SK-N-SH (cell line): ENCODE measurements at regions not wholly inside any gene's neighbourhood (a gene's known extent, or its start where the extent isn't known, plus 50 kb on each side); places are given as distances from the start of the nearest gene placed in this dataset.

ENCODE experiments used
- CTCF ChIA-PET: fragments of 300-600, 350-600 bp; formaldehyde crosslinking; extraction: SDS; loops from one replicate; lab custom pipeline; 2021; lab: Yijun Ruan, JAX
- POLR2A ChIA-PET: fragments of 350-600 bp; sonication (Branson Sonifier 250); formaldehyde crosslinking; extraction: SDS; loops from one replicate; lab custom pipeline; 2020; ENCODE audit warnings: antibody characterized with exemption, inconsistent platforms; lab: Yijun Ruan, JAX
- DNase-seq: peaks from one replicate; pipeline ENCODE4 v3.0.0; 2012
- H2AFZ ChIP-seq: fragments of 200-600 bp; sonication (generic); 2 replicates; pipeline ENCODE4 v1.8.1; 2016; ENCODE audit warnings: antibody characterized with exemption, mild to moderate bottlenecking, low read depth
- H3F3A ChIP-seq: fragments of 200-600 bp; sonication (generic); replicated peaks from 2 replicates; pipeline ENCODE3; 2016; ENCODE audit warnings: antibody characterized with exemption, mild to moderate bottlenecking; ENCODE audit not compliant: insufficient read depth
- H3K27ac ChIP-seq, 2 experiments: fragments of 200-500 bp in 1 of 2; fragments of 200-600 bp in 1 of 2; sonication (Bioruptor generic) in 1 of 2; sonication (generic), shearing (Covaris generic) in 1 of 2; 2 replicates each; pipeline versions ENCODE4 v1.5.1 to v1.6.1; 2014 to 2016; ENCODE audit warnings: low read depth in 2 of 2, inconsistent platforms in 1 of 2, low read length in 1 of 2, mild to moderate bottlenecking in 1 of 2, mixed read lengths in 1 of 2
- H3K27me3 ChIP-seq: fragments of 200-600 bp; sonication (generic), shearing (Covaris generic); 2 replicates; pipeline ENCODE4 v1.6.1; 2016; ENCODE audit warnings: mixed run types; ENCODE audit not compliant: insufficient read depth
- H3K36me3 ChIP-seq, 2 experiments: fragments of 200-500 bp in 1 of 2; fragments of 200-600 bp in 1 of 2; sonication (Bioruptor generic) in 1 of 2; sonication (generic) in 1 of 2; replicated peaks in 1 of 2; 2 replicates each; pipeline versions ENCODE3 to v1.5.1; 2014 to 2016; ENCODE audit warnings: low read length in 1 of 2, mild to moderate bottlenecking in 1 of 2; ENCODE audit not compliant: insufficient read depth in 2 of 2, control insufficient read depth in 1 of 2
- H3K4me1 ChIP-seq, 2 experiments: fragments of 200-500 bp in 1 of 2; fragments of 200-600 bp in 1 of 2; sonication (Bioruptor generic) in 1 of 2; sonication (generic), shearing (Covaris generic) in 1 of 2; 2 replicates each; pipeline versions ENCODE4 v1.5.1 to v1.6.1; 2014 to 2016; ENCODE audit warnings: low read depth in 1 of 2, low read length in 1 of 2, mixed run types in 1 of 2; ENCODE audit not compliant: insufficient read depth in 2 of 2, control insufficient read depth in 1 of 2
- H3K4me2 ChIP-seq: fragments of 200-600 bp; sonication (generic), shearing (Covaris generic); 2 replicates; pipeline ENCODE4 v1.6.1; 2017; ENCODE audit warnings: mixed run types
- H3K4me3 ChIP-seq, 2 experiments: fragments of 200-500 bp in 1 of 2; fragments of 200-600 bp in 1 of 2; sonication (Bioruptor generic) in 1 of 2; sonication (generic), shearing (Covaris generic) in 1 of 2; 2 replicates each; pipeline versions ENCODE4 v1.5.1 to v1.8.1; 2014 to 2016; ENCODE audit warnings: low read depth in 2 of 2, inconsistent platforms in 1 of 2, low read length in 1 of 2, mild to moderate bottlenecking in 1 of 2, mixed read lengths in 1 of 2, moderate library complexity in 1 of 2
- H3K79me2 ChIP-seq: fragments of 200-600 bp; sonication (generic); 2 replicates; pipeline ENCODE4 v1.8.1; 2017; ENCODE audit warnings: mild to moderate bottlenecking; ENCODE audit not compliant: insufficient read depth
- H3K9ac ChIP-seq: fragments of 200-600 bp; sonication (generic); 2 replicates; pipeline ENCODE4 v1.6.1; 2017; ENCODE audit warnings: mixed run types
- H3K9me2 ChIP-seq: fragments of 200-600 bp; sonication (generic); 2 replicates; pipeline ENCODE4 v1.6.1; 2017; ENCODE audit warnings: mixed run types
- H3K9me3 ChIP-seq: fragments of 200-600 bp; sonication (generic); 2 replicates; pipeline ENCODE4 v1.6.1; 2017; ENCODE audit warnings: mixed run types, mild to moderate bottlenecking, moderate library complexity
- H4K20me1 ChIP-seq: fragments of 200-600 bp; sonication (generic); 2 replicates; pipeline ENCODE4 v1.6.1; 2017; ENCODE audit warnings: mild to moderate bottlenecking, mixed run types; ENCODE audit not compliant: insufficient read depth
- CHD2 ChIP-seq: fragments of 150-350 bp; IDR thresholded peaks from 2 replicates; pipeline ENCODE4 v1.6.1; 2018; ENCODE audit warnings: low read length; ENCODE audit not compliant: partially characterized antibody
- EP300 ChIP-seq, 2 experiments: IDR thresholded peaks; 2 replicates each; pipeline versions ENCODE4 v1.4.0 to v1.6.1; 2012; ENCODE audit warnings: borderline replicate concordance in 1 of 2, low read depth in 1 of 2, low read length in 1 of 2
- EZH2phosphoT487 ChIP-seq: fragments of 200-600 bp; sonication (generic); IDR thresholded peaks from 2 replicates; pipeline ENCODE4 v1.6.1; 2017; ENCODE audit warnings: low read depth, mixed run types, mild to moderate bottlenecking, antibody characterized with exemption, moderate library complexity, borderline replicate concordance
- FOXM1 ChIP-seq: IDR thresholded peaks from 2 replicates; pipeline ENCODE4 v1.4.0; 2012; ENCODE audit warnings: low read depth, mild to moderate bottlenecking
- GATA2 ChIP-seq: sonication (generic); formaldehyde crosslinking; IDR thresholded peaks from 2 replicates; pipeline ENCODE4 v1.5.0; 2020; ENCODE audit warnings: mild to moderate bottlenecking, missing genetic modification reagents
- JUND ChIP-seq: IDR thresholded peaks from 2 replicates; pipeline ENCODE4 v1.4.0; 2012
- MAX ChIP-seq: IDR thresholded peaks from 2 replicates; pipeline ENCODE4 v1.4.0; 2012; ENCODE audit warnings: low read depth
- MXI1 ChIP-seq: IDR thresholded peaks from 2 replicates; pipeline ENCODE4 v1.6.1; 2012; ENCODE audit warnings: mild to moderate bottlenecking, low read depth, low read length, improper control_type of control experiment
- NFIC ChIP-seq: IDR thresholded peaks from 2 replicates; pipeline ENCODE4 v1.4.0; 2012; ENCODE audit warnings: borderline replicate concordance
- NRF1 ChIP-seq: IDR thresholded peaks from 2 replicates; pipeline ENCODE4 v1.6.1; 2012; ENCODE audit warnings: low read depth, mild to moderate bottlenecking, low read length
- RAD21 ChIP-seq: IDR thresholded peaks from 2 replicates; pipeline ENCODE4 v1.6.1; 2012; ENCODE audit warnings: mild to moderate bottlenecking, low read length
- RCOR1 ChIP-seq: fragments of 150-350 bp; IDR thresholded peaks from 2 replicates; pipeline ENCODE4 v1.6.1; 2017; ENCODE audit warnings: antibody characterized with exemption, low read length
- RFX5 ChIP-seq: IDR thresholded peaks from 2 replicates; pipeline ENCODE4 v1.6.1; 2012; ENCODE audit warnings: mild to moderate bottlenecking, improper control_type of control experiment, low read length
- RXRA ChIP-seq: IDR thresholded peaks from 2 replicates; pipeline ENCODE4 v1.4.0; 2012; ENCODE audit warnings: low read depth, mild to moderate bottlenecking, borderline replicate concordance
- SIN3A ChIP-seq: IDR thresholded peaks from 2 replicates; pipeline ENCODE4 v1.6.1; 2012; ENCODE audit warnings: low read depth, mild to moderate bottlenecking, low read length, moderate library complexity, borderline replicate concordance
- TAF1 ChIP-seq: IDR thresholded peaks from 2 replicates; pipeline ENCODE4 v1.6.1; 2012; ENCODE audit warnings: low read depth, mild to moderate bottlenecking, low read length, moderate library complexity, borderline replicate concordance
- WGBS: methylation state at CpG from one replicate; pipeline ENCODE4 v1.1.6; 2017; ENCODE audit warnings: low lambda C conversion rate; 5-methylcytosine and 5-hydroxymethylcytosine counted together
- TF ChIP-seq, protein P1 (sequence below): IDR thresholded peaks from 2 replicates; pipeline ENCODE4; 2012
- TF ChIP-seq, protein P2 (sequence below): fragments of 200-600 bp; sonication (generic); IDR thresholded peaks from 2 replicates; pipeline ENCODE4 v1.6.1; 2017; ENCODE audit warnings: antibody characterized with exemption, mild to moderate bottlenecking, moderate library complexity
- TF ChIP-seq, protein P3 (sequence below): fragments of 150-350 bp; IDR thresholded peaks from 2 replicates; pipeline ENCODE4 v1.6.1; 2017; ENCODE audit warnings: antibody characterized with exemption, low read length, low read depth, borderline replicate concordance
- TF ChIP-seq, protein P4 (sequence below): IDR thresholded peaks from 2 replicates; pipeline ENCODE4 v1.6.1; 2012; ENCODE audit warnings: mild to moderate bottlenecking, low read depth, low read length, moderate library complexity

GRCh38 chr2:235267251-235267650 is 226.6 kb upstream of the AGAP1 start:
- H3K36me3 ChIP-seq, result no peaks in the 10 kb centered on the region
- H3K9ac ChIP-seq, result no peak overlapping the region
- H3K27ac ChIP-seq, result no peak overlapping the region
- peaks cover 15 to 28% of the 10 kb centered on the region in 2 experiments; a peak in 3 of 4 replicates for H3K4me1 ChIP-seq
- H3K4me3 ChIP-seq, result no peak overlapping the region
- H3K9me2 ChIP-seq, result no peaks in the 10 kb centered on the region
- WGBS, result 86% methylated on average over 3 of the region's 3 CpGs
- no peak overlapping the region for H2AFZ ChIP-seq
- H3K9me3 ChIP-seq, result no peaks in the 10 kb centered on the region
- no peaks in the 10 kb centered on the region for H3K79me2 ChIP-seq
- TF ChIP-seq MAX (no peak), RCOR1 (no peak), RFX5 (no peak), RAD21 (no peak), NFIC (no peak), MXI1 (no peak), EZH2phosphoT487 (no peak), GATA2 (CRISPR knock-in tag) (no peak), JUND (no peak), RXRA (no peak), FOXM1 (no peak), CHD2 (no peak), SIN3A (no peak), NRF1 (no peak), EP300 (IDR thresholded peaks at IDR 0.05; ENCODE audit: borderline replicate concordance in 1 of 2, low read depth in 1 of 2, low read length in 1 of 2) (no peak), TAF1 (no peak)
- TF ChIP-seq, protein P1, sequence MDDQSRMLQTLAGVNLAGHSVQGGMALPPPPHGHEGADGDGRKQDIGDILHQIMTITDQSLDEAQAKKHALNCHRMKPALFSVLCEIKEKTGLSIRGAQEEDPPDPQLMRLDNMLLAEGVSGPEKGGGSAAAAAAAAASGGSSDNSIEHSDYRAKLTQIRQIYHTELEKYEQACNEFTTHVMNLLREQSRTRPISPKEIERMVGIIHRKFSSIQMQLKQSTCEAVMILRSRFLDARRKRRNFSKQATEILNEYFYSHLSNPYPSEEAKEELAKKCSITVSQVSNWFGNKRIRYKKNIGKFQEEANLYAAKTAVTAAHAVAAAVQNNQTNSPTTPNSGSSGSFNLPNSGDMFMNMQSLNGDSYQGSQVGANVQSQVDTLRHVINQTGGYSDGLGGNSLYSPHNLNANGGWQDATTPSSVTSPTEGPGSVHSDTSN, result no peak
- TF ChIP-seq, protein P2, sequence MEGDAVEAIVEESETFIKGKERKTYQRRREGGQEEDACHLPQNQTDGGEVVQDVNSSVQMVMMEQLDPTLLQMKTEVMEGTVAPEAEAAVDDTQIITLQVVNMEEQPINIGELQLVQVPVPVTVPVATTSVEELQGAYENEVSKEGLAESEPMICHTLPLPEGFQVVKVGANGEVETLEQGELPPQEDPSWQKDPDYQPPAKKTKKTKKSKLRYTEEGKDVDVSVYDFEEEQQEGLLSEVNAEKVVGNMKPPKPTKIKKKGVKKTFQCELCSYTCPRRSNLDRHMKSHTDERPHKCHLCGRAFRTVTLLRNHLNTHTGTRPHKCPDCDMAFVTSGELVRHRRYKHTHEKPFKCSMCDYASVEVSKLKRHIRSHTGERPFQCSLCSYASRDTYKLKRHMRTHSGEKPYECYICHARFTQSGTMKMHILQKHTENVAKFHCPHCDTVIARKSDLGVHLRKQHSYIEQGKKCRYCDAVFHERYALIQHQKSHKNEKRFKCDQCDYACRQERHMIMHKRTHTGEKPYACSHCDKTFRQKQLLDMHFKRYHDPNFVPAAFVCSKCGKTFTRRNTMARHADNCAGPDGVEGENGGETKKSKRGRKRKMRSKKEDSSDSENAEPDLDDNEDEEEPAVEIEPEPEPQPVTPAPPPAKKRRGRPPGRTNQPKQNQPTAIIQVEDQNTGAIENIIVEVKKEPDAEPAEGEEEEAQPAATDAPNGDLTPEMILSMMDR, result no peak
- TF ChIP-seq, protein P3, sequence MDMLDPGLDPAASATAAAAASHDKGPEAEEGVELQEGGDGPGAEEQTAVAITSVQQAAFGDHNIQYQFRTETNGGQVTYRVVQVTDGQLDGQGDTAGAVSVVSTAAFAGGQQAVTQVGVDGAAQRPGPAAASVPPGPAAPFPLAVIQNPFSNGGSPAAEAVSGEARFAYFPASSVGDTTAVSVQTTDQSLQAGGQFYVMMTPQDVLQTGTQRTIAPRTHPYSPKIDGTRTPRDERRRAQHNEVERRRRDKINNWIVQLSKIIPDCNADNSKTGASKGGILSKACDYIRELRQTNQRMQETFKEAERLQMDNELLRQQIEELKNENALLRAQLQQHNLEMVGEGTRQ, result no peak
- TF ChIP-seq, protein P4, sequence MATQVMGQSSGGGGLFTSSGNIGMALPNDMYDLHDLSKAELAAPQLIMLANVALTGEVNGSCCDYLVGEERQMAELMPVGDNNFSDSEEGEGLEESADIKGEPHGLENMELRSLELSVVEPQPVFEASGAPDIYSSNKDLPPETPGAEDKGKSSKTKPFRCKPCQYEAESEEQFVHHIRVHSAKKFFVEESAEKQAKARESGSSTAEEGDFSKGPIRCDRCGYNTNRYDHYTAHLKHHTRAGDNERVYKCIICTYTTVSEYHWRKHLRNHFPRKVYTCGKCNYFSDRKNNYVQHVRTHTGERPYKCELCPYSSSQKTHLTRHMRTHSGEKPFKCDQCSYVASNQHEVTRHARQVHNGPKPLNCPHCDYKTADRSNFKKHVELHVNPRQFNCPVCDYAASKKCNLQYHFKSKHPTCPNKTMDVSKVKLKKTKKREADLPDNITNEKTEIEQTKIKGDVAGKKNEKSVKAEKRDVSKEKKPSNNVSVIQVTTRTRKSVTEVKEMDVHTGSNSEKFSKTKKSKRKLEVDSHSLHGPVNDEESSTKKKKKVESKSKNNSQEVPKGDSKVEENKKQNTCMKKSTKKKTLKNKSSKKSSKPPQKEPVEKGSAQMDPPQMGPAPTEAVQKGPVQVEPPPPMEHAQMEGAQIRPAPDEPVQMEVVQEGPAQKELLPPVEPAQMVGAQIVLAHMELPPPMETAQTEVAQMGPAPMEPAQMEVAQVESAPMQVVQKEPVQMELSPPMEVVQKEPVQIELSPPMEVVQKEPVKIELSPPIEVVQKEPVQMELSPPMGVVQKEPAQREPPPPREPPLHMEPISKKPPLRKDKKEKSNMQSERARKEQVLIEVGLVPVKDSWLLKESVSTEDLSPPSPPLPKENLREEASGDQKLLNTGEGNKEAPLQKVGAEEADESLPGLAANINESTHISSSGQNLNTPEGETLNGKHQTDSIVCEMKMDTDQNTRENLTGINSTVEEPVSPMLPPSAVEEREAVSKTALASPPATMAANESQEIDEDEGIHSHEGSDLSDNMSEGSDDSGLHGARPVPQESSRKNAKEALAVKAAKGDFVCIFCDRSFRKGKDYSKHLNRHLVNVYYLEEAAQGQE, result no peak
- TF ChIP-seq, all 33 proteins: peak for 0
- POLR2A ChIA-PET, result no interaction called here
- no peak for DNase-seq
- no peaks in the 10 kb centered on the region for H4K20me1 ChIP-seq
- CTCF ChIA-PET, result interaction anchor here (0.7 to 1.4 kb wide), 2 partner anchors 10 to 12 kb away, joined by 3 to 5 read pairs; no protein-coding TSS in a partner anchor
- no peaks in the 10 kb centered on the region for H3K27me3 ChIP-seq
- H3F3A ChIP-seq, result no peaks in the 10 kb centered on the region
- H3K4me2 ChIP-seq, result no peak overlapping the region
